ENCODE measurements at regions not wholly inside any gene's neighbourhood (a gene's known extent, or its start where the extent isn't known, plus 50 kb on each side); places are given as distances from the start of the nearest gene placed in this dataset.

DNA sequence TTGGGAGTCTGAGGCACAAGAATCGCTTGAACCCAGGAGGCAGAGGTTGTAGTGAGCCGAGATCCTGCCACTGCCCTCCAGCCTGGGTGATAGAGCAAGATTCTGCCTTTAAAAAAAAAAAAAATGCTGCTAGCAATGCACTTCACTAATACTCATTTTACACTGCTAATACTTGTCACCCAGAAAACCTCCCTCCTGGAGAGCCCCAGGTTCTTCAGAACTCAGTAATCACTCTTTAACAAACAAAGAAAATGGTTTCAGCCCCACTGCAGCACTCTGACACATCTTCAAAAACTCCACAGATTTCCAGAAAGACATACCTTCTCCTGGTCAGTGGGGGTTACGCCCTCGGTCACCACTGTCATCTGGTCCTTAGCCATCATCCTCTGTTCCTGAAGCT is 366.7 kb downstream of the SHQ1 start:
- Histone ChIP-seq H4K20me1 (ENCODE audit: insufficient read depth, poor library complexity, severe bottlenecking) (no peaks in the 10 kb centered on the region), H3K4me1 (ENCODE audit: insufficient read depth) (peaks cover under 1% of the 10 kb centered on the region), H3K4me2 (no peak overlapping the region), H3K9me3 (ENCODE audit: low read depth) (no peaks in the 10 kb centered on the region), H3K9me2 (replicated peaks; ENCODE audit: insufficient read depth) (no peaks in the 10 kb centered on the region), H3K36me3 (replicated peaks; ENCODE audit: insufficient read depth, low read depth) (no peaks in the 10 kb centered on the region), H3K4me3 (no peak overlapping the region), H3K27me3 (no peaks in the 10 kb centered on the region), H3K27ac (no peak overlapping the region), H2AFZ (no peak overlapping the region), H3K79me2 (no peaks in the 10 kb centered on the region)
- 99% methylated on average over 4 of the region's 4 CpGs for WGBS (ENCODE audit: low lambda C conversion rate, missing lambda C conversion rate)
- DNase-seq (ENCODE audit: low spot score): no peak
- TF ChIP-seq EZH2phosphoT487 (IDR thresholded peaks at IDR 0.05; ENCODE audit: low read depth, severe bottlenecking, unreplicated experiment): no peak
- no peak for TF ChIP-seq EZH2 (IDR thresholded peaks at IDR 0.05; ENCODE audit: borderline replicate concordance)
- TF ChIP-seq, protein P1, sequence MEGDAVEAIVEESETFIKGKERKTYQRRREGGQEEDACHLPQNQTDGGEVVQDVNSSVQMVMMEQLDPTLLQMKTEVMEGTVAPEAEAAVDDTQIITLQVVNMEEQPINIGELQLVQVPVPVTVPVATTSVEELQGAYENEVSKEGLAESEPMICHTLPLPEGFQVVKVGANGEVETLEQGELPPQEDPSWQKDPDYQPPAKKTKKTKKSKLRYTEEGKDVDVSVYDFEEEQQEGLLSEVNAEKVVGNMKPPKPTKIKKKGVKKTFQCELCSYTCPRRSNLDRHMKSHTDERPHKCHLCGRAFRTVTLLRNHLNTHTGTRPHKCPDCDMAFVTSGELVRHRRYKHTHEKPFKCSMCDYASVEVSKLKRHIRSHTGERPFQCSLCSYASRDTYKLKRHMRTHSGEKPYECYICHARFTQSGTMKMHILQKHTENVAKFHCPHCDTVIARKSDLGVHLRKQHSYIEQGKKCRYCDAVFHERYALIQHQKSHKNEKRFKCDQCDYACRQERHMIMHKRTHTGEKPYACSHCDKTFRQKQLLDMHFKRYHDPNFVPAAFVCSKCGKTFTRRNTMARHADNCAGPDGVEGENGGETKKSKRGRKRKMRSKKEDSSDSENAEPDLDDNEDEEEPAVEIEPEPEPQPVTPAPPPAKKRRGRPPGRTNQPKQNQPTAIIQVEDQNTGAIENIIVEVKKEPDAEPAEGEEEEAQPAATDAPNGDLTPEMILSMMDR (IDR thresholded peaks at IDR 0.05; ENCODE audit: poor library complexity): no peak

DNA sequence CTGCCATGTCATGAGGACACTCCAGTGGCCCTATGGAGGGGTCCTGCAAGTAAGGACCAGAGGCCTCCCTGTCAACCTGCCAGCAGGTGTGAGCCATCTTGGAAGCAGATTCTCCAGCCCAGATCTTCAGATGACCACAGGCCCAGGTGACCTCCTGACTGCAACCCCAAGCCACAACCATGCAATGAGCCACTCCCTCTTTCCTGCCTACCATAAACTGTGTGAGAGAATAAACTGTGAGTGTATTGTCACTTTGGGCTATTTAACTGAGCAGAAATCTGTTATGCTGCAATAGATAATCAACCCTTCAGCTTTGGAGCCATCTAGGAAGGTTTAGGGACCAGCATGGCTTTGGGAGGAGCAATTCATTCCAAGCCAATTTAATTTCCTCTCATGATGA is 367.9 kb downstream of the SHQ1 start:
- TF ChIP-seq, protein P1 (IDR thresholded peaks at IDR 0.05; ENCODE audit: poor library complexity): no peak
- no peak for TF ChIP-seq EZH2 (IDR thresholded peaks at IDR 0.05; ENCODE audit: borderline replicate concordance)
- no peak for TF ChIP-seq EZH2phosphoT487 (IDR thresholded peaks at IDR 0.05; ENCODE audit: low read depth, severe bottlenecking, unreplicated experiment)
- Histone ChIP-seq H3K4me1 (ENCODE audit: insufficient read depth) (no peaks in the 10 kb centered on the region), H3K9me3 (ENCODE audit: low read depth) (no peaks in the 10 kb centered on the region), H3K9me2 (replicated peaks; ENCODE audit: insufficient read depth) (no peaks in the 10 kb centered on the region), H3K79me2 (no peaks in the 10 kb centered on the region), H4K20me1 (ENCODE audit: insufficient read depth, poor library complexity, severe bottlenecking) (no peaks in the 10 kb centered on the region), H3K27ac (no peak overlapping the region), H3K4me3 (no peak overlapping the region), H3K36me3 (replicated peaks; ENCODE audit: insufficient read depth, low read depth) (no peaks in the 10 kb centered on the region), H3K27me3 (no peaks in the 10 kb centered on the region), H3K4me2 (no peak overlapping the region), H2AFZ (no peak overlapping the region)
- DNase-seq (ENCODE audit: low spot score): no peak

DNA sequence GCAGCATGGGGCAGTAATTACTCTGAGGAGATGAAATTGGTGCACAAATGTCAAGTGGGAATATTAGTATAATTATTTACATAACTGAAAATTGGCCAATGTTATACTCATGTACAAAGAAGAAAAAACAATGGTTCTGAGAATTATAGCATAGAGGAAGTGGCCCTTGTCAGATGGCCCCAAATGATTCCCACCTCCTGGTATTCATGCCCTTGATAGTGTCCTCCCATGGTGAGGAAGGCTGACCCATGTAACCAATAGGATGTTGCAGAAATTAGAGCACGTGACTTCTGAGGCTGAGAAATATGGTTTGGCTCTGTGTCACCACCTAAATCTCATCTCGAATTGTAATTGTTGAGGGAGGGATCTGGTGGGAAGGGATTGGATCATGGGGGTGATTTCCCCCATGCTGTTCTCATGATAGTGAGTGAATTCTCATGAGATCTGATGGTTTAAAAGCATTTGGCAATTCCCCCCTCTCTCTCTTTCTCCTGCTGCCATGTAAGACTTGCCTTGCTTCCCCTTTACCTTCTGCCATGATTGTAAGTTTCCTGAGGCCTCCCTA is 368.5 kb downstream of the SHQ1 start:
- WGBS (ENCODE audit: low lambda C conversion rate, missing lambda C conversion rate): 96% methylated on average over 2 of the region's 2 CpGs
- Histone ChIP-seq H3K4me2 (no peak overlapping the region), H3K4me3 (no peak overlapping the region), H3K79me2 (no peaks in the 10 kb centered on the region), H2AFZ (no peak overlapping the region), H3K4me1 (ENCODE audit: insufficient read depth) (no peaks in the 10 kb centered on the region), H3K27ac (no peak overlapping the region), H4K20me1 (ENCODE audit: insufficient read depth, poor library complexity, severe bottlenecking) (no peaks in the 10 kb centered on the region), H3K27me3 (no peaks in the 10 kb centered on the region), H3K9me2 (replicated peaks; ENCODE audit: insufficient read depth) (no peaks in the 10 kb centered on the region), H3K36me3 (replicated peaks; ENCODE audit: insufficient read depth, low read depth) (no peaks in the 10 kb centered on the region), H3K9me3 (ENCODE audit: low read depth) (no peaks in the 10 kb centered on the region)
- DNase-seq (ENCODE audit: low spot score): no peak
- no peak for TF ChIP-seq EZH2 (IDR thresholded peaks at IDR 0.05; ENCODE audit: borderline replicate concordance)
- TF ChIP-seq, protein P1 (IDR thresholded peaks at IDR 0.05; ENCODE audit: poor library complexity): no peak
- TF ChIP-seq EZH2phosphoT487 (IDR thresholded peaks at IDR 0.05; ENCODE audit: low read depth, severe bottlenecking, unreplicated experiment): no peak

DNA sequence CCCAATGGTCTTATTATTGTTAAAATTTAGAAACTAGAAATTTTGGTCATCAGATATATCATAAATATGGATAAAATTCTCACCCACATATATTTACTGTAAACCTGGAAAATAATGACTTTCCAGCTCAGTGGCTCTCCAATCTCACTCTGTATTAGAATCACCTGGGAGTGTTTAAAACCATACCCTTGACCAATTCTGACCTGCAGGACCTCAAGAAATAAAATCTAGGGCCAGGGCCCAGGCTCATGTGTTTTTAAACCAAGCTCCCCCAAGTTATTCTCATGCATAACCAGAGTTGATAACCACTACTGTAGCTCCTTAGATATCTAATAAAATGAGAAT is 372.1 kb downstream of the SHQ1 start:
- H3K27me3 ChIP-seq: no peaks in the 10 kb centered on the region
- no peak overlapping the region for H3K4me2 ChIP-seq
- no peaks in the 10 kb centered on the region for H3K9me2 ChIP-seq (replicated peaks; ENCODE audit: insufficient read depth)
- no peak for DNase-seq (ENCODE audit: low spot score)
- no peaks in the 10 kb centered on the region for H4K20me1 ChIP-seq (ENCODE audit: insufficient read depth, poor library complexity, severe bottlenecking)
- H2AFZ ChIP-seq: no peak overlapping the region
- no peak overlapping the region for H3K27ac ChIP-seq
- H3K36me3 ChIP-seq (replicated peaks; ENCODE audit: insufficient read depth, low read depth): no peaks in the 10 kb centered on the region
- TF ChIP-seq EZH2phosphoT487 (IDR thresholded peaks at IDR 0.05; ENCODE audit: low read depth, severe bottlenecking, unreplicated experiment): no peak
- TF ChIP-seq, protein P1 (IDR thresholded peaks at IDR 0.05; ENCODE audit: poor library complexity): no peak
- TF ChIP-seq EZH2 (IDR thresholded peaks at IDR 0.05; ENCODE audit: borderline replicate concordance): no peak
- H3K9me3 ChIP-seq (ENCODE audit: low read depth): no peaks in the 10 kb centered on the region
- H3K79me2 ChIP-seq: no peaks in the 10 kb centered on the region
- no peaks in the 10 kb centered on the region for H3K4me1 ChIP-seq (ENCODE audit: insufficient read depth)
- no peak overlapping the region for H3K4me3 ChIP-seq

Measured in hepatocyte (in vitro differentiated cells).